SK-N-SH (cell line): ENCODE measurements at regions not wholly inside any gene's neighbourhood (a gene's known extent, or its start where the extent isn't known, plus 50 kb on each side); places are given as distances from the start of the nearest gene placed in this dataset.

Experiments used
- CTCF ChIP-seq: fragments of 200-600 bp; sonication (generic); IDR thresholded peaks from 2 replicates; pipeline ENCODE4 v1.6.1; 2017; ENCODE audit warnings: antibody characterized with exemption, mild to moderate bottlenecking, moderate library complexity
- EZH2phosphoT487 ChIP-seq: fragments of 200-600 bp; sonication (generic); IDR thresholded peaks from 2 replicates; pipeline ENCODE4 v1.6.1; 2017; ENCODE audit warnings: low read depth, mixed run types, mild to moderate bottlenecking, antibody characterized with exemption, moderate library complexity, borderline replicate concordance
- FOXJ3 ChIP-seq: sonication (generic); formaldehyde crosslinking; IDR thresholded peaks from 2 replicates; pipeline ENCODE4 v1.5.1; 2020; ENCODE audit warnings: mild to moderate bottlenecking, missing genetic modification reagents
- RFX5 ChIP-seq: IDR thresholded peaks from 2 replicates; pipeline ENCODE4 v1.6.1; 2012; ENCODE audit warnings: mild to moderate bottlenecking, improper control_type of control experiment, low read length
- RXRA ChIP-seq: IDR thresholded peaks from 2 replicates; pipeline ENCODE4 v1.4.0; 2012; ENCODE audit warnings: low read depth, mild to moderate bottlenecking, borderline replicate concordance
- TAF1 ChIP-seq: IDR thresholded peaks from 2 replicates; pipeline ENCODE4 v1.6.1; 2012; ENCODE audit warnings: low read depth, mild to moderate bottlenecking, low read length, moderate library complexity, borderline replicate concordance

- no peak for TF ChIP-seq CTCF
- no peak for TF ChIP-seq FOXJ3
- no peak for TF ChIP-seq RXRA
- no peak for TF ChIP-seq EZH2phosphoT487
- TF ChIP-seq RFX5, result no peak
- TF ChIP-seq TAF1, result no peak
These were observed 338.3 kb upstream of the KLF4 start for GRCh38 chr9:107827884-107828283.
